Activated CD4-positive, alpha-beta T cell treated with anti-CD3 and anti-CD28 coated beads, Interleukin-2, amount 10 ng/mL, durations not matched to agents 24 days and 14 days (primary cell): ENCODE measurements at regions not wholly inside any gene's neighbourhood (a gene's known extent, or its start where the extent isn't known, plus 50 kb on each side); places are given as distances from the start of the nearest gene placed in this dataset.

ENCODE experiments used
- DNase-seq: peaks from one replicate; pipeline ENCODE4 v3.0.0; 2022
- H3K27ac Mint-ChIP-seq: one replicate; pipeline ENCODE4 v1.8.0; 2022; ENCODE audit warnings: mild to moderate bottlenecking, mixed read lengths
- H3K27me3 Mint-ChIP-seq: one replicate; pipeline ENCODE4 v1.8.0; 2022; ENCODE audit warnings: mixed read lengths
- H3K36me3 Mint-ChIP-seq: one replicate; pipeline ENCODE4 v1.8.0; 2022; ENCODE audit warnings: low read depth, mild to moderate bottlenecking, mixed read lengths
- H3K4me1 Mint-ChIP-seq: one replicate; pipeline ENCODE4 v1.8.0; 2021; ENCODE audit warnings: mixed read lengths
- H3K4me3 Mint-ChIP-seq: one replicate; pipeline ENCODE4 v1.8.0; 2022; ENCODE audit warnings: mild to moderate bottlenecking, moderate library complexity, mixed read lengths
- H3K9me3 Mint-ChIP-seq: one replicate; pipeline ENCODE4 v1.8.0; 2021; ENCODE audit warnings: mixed read lengths
- intact Hi-C: fragments of 100-400 bp; cut with micrococcal nuclease; formaldehyde crosslinking; loops from one replicate; pipeline ENCODE4 v1.15.1; 2023

DNA sequence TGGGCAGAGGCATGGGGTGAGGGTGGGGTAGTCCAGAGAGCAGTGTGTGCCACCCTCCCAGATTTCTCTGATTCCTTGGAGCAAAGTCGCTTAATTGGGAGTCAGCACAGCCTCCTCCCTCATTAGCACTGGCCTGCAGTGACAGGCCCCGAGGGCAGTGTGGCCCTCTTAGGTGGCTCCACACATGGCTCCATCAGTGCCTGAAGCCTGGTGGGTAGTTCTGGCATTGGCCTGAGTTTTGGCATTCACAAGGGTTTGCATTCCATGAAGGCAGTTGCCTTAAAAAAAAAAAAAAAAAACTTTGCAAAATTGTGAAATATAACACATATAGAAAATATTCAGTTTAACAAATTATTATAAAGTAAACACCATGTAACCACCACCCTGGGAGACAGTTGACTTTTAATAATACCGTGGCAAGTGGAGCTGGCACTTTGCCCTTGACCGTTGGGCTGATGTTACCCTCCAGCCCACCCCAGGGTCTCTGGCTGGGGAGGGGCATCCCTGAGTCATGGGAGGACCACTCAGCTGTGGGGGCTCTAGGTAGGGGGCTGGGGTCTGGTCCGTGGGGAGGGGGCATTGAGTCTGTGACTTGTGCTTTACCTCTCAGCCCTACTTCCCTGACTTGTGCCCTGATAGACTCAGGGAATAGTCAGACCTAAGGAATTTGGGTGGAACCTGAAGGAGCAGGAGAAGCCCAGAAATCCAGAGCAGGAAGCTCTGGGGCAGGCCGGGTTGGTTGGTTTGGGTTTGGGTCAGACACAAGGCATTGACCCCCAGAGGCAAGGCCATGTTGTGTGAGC is 51.3 kb upstream of the PITX1 start:
- Mint-ChIP-seq H3K9me3 (peaks cover 5% of the 10 kb centered on the region), H3K4me3 (no peak overlapping the region), H3K27me3 (peaks cover 14% of the 10 kb centered on the region), H3K36me3 (no peaks in the 10 kb centered on the region), H3K27ac (no peak overlapping the region), H3K4me1 (no peaks in the 10 kb centered on the region)
- intact Hi-C loops, result no loop called here
- DNase-seq, result no peak
